HG03135 (cell line): ENCODE measurements at regions not wholly inside any gene's neighbourhood (a gene's known extent, or its start where the extent isn't known, plus 50 kb on each side); places are given as distances from the start of the nearest gene placed in this dataset.
"Not testable (repeated sequence)": the region's sequence is repeated elsewhere in the genome, so short reads cannot be mapped to it uniquely, and the experiment has no call there.

Source experiments
- ATAC-seq: cut with Tn5 transposase; IDR thresholded peaks from one replicate; pipeline ENCODE4 v1.9.1; 2021; ENCODE audit warnings: mild to moderate bottlenecking, moderate library complexity; ENCODE audit not compliant: unreplicated experiment

DNA sequence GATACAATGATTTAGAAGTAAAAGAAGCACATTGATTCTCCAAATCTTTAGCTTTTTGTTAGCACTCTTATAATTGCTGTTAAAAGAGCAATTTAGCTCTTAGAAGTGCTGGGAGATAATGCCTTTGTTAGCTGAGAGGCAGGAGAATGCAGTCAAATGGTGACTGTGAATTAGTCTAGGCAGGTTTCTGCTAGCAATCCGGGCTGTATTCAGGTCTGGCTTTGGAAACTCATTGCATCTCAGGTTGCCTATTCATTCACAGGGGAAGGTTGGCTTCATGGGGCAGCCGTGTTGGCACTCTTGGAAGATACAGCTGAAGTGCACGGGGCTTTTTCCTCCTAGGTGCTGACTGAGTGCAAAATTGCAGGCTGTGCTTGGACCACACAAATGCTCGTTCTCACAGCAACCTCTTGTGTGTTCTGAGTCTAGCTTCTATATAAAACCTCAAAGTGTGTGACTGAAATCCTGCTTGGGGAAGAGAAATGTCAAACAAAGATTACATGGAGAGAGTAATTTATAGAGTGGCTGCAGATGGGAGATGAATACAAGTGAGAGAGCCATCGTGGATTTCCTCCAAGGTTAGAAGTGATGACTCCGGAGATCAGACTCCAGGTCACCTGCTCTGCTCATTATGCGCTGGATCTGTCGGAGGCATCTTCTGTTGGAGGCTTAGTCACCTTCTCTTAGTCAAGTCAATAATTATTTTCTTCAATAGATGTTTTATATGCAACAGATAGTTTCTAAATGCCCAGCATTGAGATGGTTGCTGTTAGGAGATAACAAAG, 167.8 kb downstream of the PMAIP1 start:
- no peak for ATAC-seq

DNA sequence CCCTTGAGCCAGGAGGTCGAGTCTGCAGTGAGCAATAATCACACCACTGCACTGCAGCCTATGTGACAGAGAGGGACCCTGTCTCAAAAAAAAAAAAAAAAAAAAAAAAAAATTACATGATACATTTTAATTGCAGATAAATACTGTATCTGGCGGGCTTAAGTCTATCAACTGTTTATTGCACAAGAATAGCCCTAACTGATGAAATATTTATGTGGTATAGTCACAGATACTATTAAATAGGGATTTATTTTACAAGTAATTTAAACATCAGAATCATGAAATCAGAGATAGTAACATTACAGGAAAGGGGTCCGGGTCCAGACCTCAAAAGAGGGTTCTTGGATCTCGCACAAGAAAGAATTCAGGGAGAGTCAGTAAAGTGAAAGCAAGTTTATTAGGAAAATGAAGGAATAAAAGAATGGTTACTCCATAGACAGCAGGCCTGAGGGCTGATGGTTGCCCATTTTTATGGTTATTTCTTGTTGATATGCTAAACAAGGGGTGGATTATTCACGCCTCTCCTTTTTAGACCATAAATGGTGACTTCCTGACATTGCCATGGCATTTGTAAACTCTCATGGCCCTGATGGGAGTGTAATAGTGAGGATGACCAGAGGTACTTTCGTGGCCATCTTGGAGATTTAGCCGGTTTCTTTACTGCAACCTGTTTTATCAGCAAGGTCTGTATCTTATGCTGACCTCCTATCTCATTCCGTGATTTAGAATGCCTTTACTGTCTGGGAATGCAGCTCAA, 166.6 kb downstream of the PMAIP1 start:
- ATAC-seq, result no peak

DNA sequence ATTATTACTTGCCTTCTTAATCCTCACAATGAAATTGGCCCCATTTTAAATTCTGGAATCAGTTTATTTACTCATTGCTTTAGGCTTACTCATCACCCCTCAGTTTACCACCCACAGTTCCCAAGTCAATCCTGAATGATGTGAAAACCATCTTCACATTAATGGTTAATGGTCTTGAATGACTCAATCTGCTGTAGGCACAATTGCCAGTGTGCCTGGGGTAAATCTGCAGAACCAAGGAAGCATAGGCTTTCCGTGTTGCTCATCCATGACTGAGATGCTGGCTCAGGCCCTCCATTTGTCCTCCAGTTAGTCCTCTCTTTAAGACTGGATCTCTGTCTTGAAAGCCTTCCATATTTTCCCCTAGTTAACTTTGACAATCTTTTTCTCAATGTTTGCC, 164.5 kb downstream of the PMAIP1 start:
- no peak for ATAC-seq

DNA sequence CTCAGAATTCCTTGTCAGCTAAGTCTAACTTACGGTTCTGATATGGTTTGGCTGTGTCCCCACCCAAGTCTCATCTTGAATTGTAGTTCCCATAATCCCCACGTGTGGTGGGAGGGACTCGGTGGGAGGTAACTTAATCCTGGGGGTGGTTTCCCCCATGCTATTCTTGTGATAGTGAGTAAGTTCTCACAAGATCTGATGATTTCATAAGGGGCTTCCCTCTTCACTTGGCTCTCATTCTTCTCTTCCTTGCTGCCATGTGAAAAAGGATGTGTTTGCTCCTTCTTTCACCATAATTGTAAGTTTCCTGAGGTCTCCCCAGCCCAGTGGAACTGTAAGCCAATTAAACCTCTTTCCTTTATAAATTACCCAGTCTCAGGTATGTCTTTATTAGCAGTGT, 163.0 kb downstream of the PMAIP1 start:
- not testable (repeated sequence) for ATAC-seq

DNA sequence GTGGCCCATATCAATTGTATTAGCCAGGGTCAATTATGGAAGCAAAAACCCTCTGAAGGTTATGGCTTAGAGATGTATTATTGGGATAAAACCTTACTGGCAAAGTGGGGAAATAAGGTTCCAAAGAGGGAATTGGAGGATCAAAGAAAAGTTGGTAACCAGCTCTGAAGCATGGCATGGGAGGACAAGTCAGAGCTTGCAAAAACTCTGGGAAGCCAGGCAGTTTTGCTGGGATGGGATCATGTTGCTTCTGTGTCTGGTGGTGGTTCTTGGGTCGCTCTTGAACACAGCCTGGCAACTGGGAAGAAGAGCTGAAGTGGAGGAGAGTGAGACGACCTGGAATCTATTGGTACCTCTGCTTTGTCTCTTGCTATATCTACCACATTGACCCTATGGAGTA, 162.6 kb downstream of the PMAIP1 start:
- no peak for ATAC-seq

DNA sequence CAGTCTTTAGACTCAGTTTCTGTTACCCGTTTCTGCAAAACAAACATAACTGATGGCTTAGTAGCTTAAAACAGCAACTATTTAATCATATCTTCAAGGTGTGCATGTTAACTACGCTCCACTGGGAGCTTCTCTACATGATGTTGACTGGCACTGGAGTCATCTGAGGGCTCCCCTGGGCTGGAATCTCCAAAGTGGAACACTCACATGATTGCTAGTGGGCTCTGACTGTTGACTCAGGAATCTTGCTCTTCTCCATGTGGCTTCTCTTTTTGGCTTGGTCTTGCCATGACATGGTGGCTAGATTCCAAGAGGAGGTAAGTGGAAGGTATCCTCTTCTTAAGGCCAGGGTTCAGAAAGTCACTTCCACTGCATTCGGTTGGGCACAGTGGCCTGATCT, 160.8 kb downstream of the PMAIP1 start:
- no peak for ATAC-seq

DNA sequence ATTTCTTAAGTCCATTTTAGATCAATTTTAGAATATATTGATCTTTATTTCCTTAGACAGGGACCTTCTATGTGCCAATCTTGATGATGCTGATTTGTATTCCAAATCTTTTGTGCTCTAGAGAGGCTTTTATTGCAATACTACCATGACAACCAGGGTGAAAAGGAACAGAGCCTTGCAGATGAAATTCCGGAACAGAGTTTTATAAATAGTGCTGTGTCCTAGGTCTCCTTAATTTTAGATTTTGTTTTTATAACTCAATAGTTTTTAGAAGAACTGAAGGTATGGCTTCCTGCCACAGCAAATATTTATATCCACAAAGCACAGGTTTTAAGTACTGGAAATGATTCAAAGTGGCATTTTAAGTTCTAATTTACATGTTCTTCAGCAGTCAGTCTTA, 160.2 kb downstream of the PMAIP1 start:
- no peak for ATAC-seq

DNA sequence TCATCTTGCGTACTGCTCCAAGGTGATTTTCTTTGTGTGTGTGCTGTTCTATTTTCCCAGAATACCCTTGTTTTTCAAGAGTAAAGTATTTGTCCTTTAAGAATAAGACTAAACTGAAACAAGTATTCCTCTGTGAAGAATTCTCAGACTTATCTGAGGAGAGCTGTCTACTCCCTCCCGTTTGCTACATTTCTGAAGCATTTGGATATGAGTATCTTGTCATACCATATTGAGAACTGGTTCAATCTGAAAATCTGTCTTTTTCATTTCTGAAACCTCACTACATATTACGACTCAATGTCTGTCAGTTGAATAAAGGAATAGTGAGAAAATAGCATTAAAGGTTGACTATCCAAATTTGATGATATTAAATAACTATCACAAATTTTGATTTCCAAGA, 159.4 kb downstream of the PMAIP1 start:
- ATAC-seq, result no peak

DNA sequence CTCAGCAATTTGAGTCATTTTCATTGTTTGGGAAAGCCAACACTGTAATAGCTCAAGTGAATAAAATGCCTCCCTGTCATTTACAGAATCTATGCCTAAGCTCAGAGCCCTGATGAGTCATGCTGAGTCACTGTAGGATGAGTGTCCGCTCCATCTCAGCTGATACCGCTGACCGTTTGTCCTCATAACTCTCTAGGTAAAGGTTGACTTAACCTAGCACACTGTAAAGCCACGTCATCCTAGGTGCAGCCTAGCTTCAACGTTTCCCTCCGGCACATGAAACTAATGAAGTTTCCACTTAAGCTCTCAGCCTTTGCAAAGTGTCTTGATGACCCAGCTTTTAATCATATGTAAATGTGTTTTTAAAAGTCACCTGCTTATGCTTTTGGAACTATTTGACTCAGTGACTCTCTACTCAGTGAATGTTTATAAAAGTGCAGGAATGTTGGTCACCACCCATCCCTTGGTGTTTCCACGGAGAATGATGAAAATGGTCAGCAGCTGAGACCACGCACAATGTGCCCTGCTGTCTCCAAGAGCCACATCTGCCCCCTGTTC, 154.0 kb downstream of the PMAIP1 start:
- no peak for ATAC-seq

DNA sequence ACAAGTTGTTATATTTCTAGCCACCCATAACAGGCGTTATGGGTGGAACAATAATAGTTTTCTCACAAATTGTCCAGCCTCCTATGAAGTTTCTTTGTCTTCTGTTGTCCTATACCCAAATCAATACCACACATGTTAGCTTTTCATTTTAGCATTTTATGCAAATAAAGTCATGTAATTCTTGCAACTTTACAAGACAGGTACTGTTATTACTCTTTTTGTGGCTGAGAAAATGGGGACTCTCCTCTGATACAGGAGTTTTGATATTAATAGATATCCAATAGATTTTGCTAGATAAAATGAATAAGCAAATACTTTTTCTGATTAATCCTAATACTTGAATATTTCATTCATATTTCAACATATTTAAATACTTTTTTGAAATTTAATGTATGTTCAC, 151.0 kb downstream of the PMAIP1 start:
- ATAC-seq, result no peak

DNA sequence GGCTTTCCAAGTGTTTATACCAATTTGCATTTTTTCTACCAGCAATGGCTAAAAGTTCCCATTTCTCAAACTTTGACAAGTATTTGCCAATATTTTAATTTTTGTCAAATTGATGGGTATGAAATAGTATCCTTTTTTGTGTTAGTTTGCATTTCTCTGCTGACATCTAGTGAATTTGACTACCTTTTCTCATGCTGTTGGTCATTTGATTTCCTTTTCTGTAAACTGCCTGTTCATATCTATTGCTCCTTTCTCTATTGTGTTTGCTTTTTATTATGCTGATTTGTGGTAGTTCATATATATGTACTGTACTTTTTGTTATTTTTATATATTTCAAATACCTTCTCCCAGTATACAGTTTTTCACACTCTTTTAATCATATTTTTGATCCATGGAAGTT, 149.4 kb downstream of the PMAIP1 start:
- ATAC-seq, result no peak

DNA sequence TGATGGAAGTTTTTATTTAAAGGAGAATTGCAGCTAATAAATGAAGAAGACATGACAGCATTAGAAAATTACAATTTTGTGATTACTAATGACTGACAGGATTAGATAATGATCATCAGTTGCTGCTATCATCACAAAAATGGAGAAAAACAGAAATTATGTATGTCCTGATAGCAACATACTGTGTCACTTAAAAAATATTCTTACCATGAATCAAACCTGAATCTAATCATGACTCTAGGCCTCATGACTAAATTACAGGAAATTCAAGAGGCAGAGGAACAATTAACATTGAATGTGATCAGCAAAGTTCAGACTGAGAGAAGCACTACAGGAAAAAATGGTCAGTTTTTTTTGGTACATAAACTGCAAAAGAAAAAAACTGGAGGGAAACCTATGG, 147.8 kb downstream of the PMAIP1 start:
- no peak for ATAC-seq

DNA sequence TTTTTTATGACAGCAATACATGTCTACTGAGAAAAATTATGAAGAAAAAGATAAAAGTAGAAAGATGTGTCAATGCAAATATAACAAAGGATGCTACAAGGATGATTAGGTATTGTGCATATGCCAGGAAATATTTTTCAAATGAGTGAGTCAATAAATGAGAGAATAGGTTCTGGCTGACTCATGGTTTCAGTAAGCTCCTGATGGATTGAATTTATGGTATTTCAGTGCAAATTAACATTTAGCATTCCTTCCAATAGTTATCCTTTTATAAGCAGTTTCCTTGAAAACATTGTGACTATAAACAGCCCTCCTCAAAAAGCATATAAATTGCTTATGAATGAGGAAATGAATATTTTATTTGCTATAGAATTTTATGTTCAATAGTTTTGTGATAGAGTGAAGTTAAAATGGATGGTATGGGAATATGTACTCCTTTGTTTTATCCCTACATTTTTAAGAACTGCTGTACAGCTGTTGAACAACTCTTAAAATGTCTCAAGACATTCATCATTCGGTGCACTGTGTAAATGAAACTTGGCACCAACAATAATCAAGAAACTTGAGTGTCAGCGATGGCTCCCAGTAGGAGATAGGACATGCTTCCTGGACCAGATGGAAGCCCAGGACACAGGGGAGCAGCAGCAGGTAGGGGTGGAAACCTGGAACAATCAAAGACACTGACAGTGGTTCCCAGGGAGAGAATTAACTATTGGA, 144.7 kb downstream of the PMAIP1 start:
- no peak for ATAC-seq

DNA sequence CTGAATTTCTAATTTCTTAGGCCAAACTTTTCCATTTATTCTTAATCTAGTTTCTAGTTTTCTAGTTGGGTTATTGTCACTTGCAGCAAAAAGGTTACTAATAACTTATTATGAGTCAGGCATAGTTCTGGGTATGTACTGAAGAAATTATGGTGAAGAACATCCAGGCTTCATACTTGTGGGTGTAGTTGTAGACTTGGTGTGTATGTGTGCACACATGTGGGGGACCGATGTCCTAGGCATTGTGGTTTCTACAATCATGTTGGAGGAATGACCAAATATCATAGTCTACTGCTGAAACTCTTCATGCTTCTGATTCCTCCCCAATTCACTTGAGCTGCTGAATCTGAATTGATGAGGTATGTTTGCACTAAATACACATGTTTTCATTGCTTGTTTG, 141.2 kb downstream of the PMAIP1 start:
- no peak for ATAC-seq

DNA sequence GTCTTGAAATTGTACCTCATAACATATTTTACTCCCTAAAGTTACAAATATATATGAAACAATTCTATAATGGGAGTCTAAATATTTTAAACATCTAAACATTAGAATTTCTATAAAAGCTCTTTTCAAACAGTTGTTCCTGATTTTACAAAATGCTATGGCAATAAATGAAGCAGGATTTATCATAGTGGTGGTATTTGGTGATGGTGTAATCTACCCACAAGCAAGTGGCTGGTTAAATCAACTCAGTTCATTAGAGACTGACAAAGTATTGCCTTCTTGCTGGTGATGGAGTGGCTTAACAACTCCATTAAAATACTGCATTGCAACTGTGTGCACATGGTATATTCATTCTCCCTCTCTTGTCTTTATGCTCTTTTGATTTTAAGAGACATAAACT, 138.9 kb downstream of the PMAIP1 start:
- ATAC-seq, result no peak

DNA sequence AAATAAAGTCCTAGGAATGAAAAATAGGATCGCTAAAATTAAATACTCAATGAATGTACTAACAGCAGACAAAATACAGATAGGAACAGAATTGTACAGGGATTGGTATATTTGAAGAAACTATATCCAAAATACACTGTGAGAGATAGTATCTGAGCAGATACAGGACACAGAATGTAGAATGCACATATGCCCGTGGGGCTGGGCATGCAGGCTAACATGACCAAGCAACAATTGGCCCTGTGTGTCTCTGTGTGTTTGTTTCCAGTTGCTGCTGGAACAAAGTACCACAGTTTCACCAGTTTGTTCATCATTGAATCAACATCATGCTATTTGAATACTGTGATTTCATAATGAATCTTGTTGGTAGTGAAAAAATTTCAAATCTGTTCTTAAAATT, 127.6 kb downstream of the PMAIP1 start:
- no peak for ATAC-seq

DNA sequence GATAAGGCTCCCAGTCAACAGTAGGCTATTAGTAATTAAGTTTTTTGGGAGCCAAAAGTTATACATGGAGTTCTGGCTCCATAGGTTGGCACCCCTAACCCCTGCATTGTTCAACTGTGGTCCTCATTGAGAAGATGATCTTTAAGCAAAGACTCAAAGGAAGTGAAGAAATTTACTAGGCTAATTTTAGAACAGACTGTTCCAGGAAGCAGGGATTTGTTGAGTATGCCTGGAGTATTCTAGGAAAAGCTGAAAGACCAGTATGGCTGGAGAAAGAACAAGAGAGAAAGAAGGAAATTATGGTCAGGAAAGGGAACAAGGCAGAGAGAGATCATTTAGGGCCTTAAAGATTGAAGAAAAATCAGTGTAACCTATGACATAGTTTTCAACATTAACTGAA, 125.1 kb downstream of the PMAIP1 start:
- no peak for ATAC-seq

DNA sequence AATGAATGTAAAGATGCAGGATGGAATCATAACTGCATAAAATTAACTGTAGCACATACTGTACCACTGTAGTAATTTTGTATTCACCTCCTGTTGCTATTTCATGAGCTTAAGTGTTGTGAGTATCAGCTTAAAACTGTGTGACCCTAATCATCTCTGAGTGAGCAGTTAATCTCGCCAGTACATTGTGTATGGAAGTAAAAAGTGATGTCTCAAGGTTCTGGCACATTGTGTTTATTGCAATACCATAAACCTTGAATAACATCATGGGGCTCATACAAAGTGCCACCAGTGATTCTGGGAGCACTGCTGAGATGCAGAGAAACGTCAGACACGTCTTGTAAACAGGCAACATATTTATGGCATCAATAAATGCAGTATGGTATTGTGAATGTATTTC, 124.5 kb downstream of the PMAIP1 start:
- no peak for ATAC-seq

DNA sequence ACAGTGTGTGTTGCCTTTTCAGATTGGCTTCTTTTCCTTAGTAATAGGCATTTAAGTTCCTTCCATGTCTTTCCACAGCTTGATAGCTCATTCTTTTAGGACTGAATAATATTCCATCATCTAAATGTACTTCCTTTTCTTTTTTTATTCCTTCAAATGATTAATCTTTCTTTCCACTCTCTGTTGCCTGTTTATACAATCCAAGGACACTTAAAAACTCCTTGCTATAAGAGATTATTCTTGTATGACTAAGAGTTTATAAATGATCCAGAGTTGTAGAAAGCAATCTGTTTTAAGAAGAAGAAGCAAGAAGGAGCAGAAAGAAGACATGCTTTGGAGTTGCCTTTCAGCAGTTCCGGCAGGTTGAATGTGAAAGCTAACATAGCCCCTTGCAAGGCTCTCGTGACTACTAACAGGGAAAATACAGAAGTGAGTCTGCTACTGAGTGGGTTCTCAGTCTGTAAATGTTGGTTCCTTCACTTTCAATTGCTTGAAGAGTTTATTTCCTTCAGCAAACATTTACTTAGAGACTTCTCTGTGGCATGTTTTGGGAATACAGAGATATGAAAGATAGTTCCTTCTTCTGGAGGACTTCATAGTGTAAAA, 123.0 kb downstream of the PMAIP1 start:
- ATAC-seq, result no peak

DNA sequence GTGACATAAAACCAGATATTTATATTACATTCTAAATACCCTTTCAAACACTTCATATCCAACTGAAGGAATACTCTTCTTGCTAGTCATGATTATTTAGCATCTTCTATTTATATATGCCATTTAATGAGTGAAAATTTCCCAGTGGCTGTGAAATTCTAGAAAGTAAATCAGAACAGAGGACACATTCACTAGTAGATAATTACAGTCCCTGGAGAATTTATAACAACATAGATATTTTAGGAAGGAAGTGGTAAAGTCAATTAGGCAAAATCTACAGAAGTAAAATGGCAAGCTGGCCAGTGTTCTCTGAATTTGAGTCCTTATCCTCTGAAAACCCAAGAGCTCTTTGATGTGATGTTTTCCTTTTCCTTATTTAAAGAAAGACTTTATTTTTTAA, 121.8 kb downstream of the PMAIP1 start:
- ATAC-seq, result no peak
